CD4-positive, alpha-beta memory T cell (primary cell): ENCODE measurements at regions not wholly inside any gene's neighbourhood (a gene's known extent, or its start where the extent isn't known, plus 50 kb on each side); places are given as distances from the start of the nearest gene placed in this dataset.
"Not testable (repeated sequence)": the region's sequence is repeated elsewhere in the genome, so short reads cannot be mapped to it uniquely, and the experiment has no call there.

ENCODE experiments used
- CTCF ChIA-PET: fragments of 350-600 bp; sonication (Branson Sonifier 250); formaldehyde crosslinking; loops from one replicate; lab custom pipeline; 2021; ENCODE audit warnings: inconsistent platforms; ENCODE audit not compliant: partially characterized antibody; lab: Charles Lee
- POLR2A ChIA-PET: fragments of 350-600 bp; sonication (Branson Sonifier 250); formaldehyde crosslinking; loops from one replicate; lab custom pipeline; 2021; ENCODE audit not compliant: partially characterized antibody; lab: Charles Lee
- DNase-seq, 5 donors: peaks; one replicate each; pipeline versions ENCODE4 v3.0.0 to v3.0.0-alpha.2; 2020 to 2022; ENCODE audit warnings: mixed read lengths in 1 of 5
- H3K27ac ChIP-seq: one replicate; pipeline ENCODE4 v1.7.0; 2013; ENCODE audit warnings: low read depth, low read length
- H3K27me3 ChIP-seq: 2 replicates; pipeline ENCODE4 v1.7.0; 2013; ENCODE audit warnings: mild to moderate bottlenecking, low read length, moderate library complexity; ENCODE audit not compliant: insufficient read depth
- H3K36me3 ChIP-seq: 2 replicates; pipeline ENCODE4 v1.7.0; 2013; ENCODE audit warnings: mild to moderate bottlenecking, low read length, moderate library complexity; ENCODE audit not compliant: insufficient read depth
- H3K4me1 ChIP-seq: 2 replicates; pipeline ENCODE4 v1.7.0; 2013; ENCODE audit warnings: mild to moderate bottlenecking, low read length, moderate library complexity; ENCODE audit not compliant: insufficient read depth
- H3K4me3 ChIP-seq, 2 donors: one replicate each; pipeline ENCODE4 v1.7.0; 2013; ENCODE audit warnings: low read length in 2 of 2, mild to moderate bottlenecking in 1 of 2
- H3K9me3 ChIP-seq, 2 donors: one replicate each; pipeline ENCODE4 v1.7.0; 2013; ENCODE audit warnings: low read length in 2 of 2, control low read depth in 1 of 2; ENCODE audit not compliant: control insufficient read depth in 1 of 2
- H3K27ac Mint-ChIP-seq, 7 donors: one replicate each; pipeline ENCODE4 v1.8.0; 2020 to 2021; ENCODE audit warnings: mixed read lengths in 7 of 7, mild to moderate bottlenecking in 6 of 7, inconsistent platforms in 3 of 7, moderate library complexity in 3 of 7
- H3K27me3 Mint-ChIP-seq, 2 donors: one replicate each; pipeline ENCODE4 v1.8.0; 2020 to 2021; ENCODE audit warnings: mixed read lengths in 2 of 2
- H3K36me3 Mint-ChIP-seq, 2 donors: one replicate each; pipeline ENCODE4 v1.8.0; 2020 to 2021; ENCODE audit warnings: mixed read lengths in 2 of 2, inconsistent platforms in 1 of 2, mild to moderate bottlenecking in 1 of 2
- H3K4me1 Mint-ChIP-seq, 4 donors: one replicate each; pipeline ENCODE4 v1.8.0; 2020 to 2021; ENCODE audit warnings: mixed read lengths in 4 of 4, mild to moderate bottlenecking in 1 of 4
- H3K4me3 Mint-ChIP-seq, 8 donors: one replicate each; pipeline ENCODE4 v1.8.0; 2020 to 2021; ENCODE audit warnings: mixed read lengths in 8 of 8, mild to moderate bottlenecking in 7 of 8, moderate library complexity in 6 of 8, inconsistent platforms in 3 of 8
- H3K9me3 Mint-ChIP-seq, 8 donors: one replicate each; pipeline ENCODE4 v1.8.0; 2020 to 2021; ENCODE audit warnings: mixed read lengths in 8 of 8, mild to moderate bottlenecking in 5 of 8, inconsistent platforms in 3 of 8, moderate library complexity in 1 of 8
- intact Hi-C: fragments of 100-400 bp; cut with micrococcal nuclease; formaldehyde crosslinking; loops from one replicate; pipeline ENCODE4 v1.15.1; 2023

- Mint-ChIP-seq H3K9me3 (peaks cover 0 to under 1% (median 0%) of the 10 kb centered on the region in 8 donors), H3K4me1 (no peaks in the 10 kb centered on the region), H3K27me3 (no peaks in the 10 kb centered on the region), H3K36me3 (peaks cover 54 to 60% of the 10 kb centered on the region in 2 donors), H3K27ac (no peak overlapping the region), H3K4me3 (no peak overlapping the region)
- no peaks in the 10 kb centered on the region for H3K9me3 ChIP-seq
- ChIA-PET CTCF (no interaction called here), POLR2A (no interaction called here)
- H3K27me3 ChIP-seq, result no peaks in the 10 kb centered on the region
- no peak overlapping the region for H3K4me3 ChIP-seq
- H3K36me3 ChIP-seq, result no peaks in the 10 kb centered on the region
- H3K27ac ChIP-seq, result no peak overlapping the region
- no peaks in the 10 kb centered on the region for H3K4me1 ChIP-seq
- no peak for DNase-seq
- intact Hi-C loops, result no loop called here
Observed at GRCh38 chr12:100058482-100059029, 73.8 kb upstream of the ANKS1B start.

DNA sequence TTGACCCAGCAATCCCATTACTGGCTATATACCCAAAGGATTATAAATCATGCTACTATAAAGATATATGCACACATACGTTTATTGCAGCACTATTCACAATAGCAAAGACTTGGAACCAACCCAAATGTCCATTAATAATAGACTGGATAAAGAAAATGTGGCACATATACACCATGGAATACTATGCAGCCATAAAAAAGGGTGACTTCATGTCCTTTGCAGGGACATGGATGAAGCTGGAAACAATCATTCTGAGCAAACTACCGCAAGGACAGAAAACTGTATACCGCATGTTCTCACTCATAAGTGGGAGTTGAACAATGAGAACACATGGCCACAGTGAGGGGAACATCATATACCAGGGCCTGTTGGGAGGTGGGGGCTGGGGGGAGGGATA is 61.5 kb upstream of the ANKS1B start:
- H3K4me3 ChIP-seq, DNase-seq, intact Hi-C loops, H3K4me3 Mint-ChIP-seq, H3K4me1 ChIP-seq, H3K9me3 Mint-ChIP-seq, H3K27ac Mint-ChIP-seq, H3K9me3 ChIP-seq, H3K36me3 ChIP-seq, H3K27ac ChIP-seq, H3K27me3 Mint-ChIP-seq, H3K4me1 Mint-ChIP-seq, H3K27me3 ChIP-seq, CTCF ChIA-PET: not testable (repeated sequence)
- peaks cover 81 to 84% of the 10 kb centered on the region in 2 donors for H3K36me3 Mint-ChIP-seq
- POLR2A ChIA-PET, result interaction anchor here (0.5 kb wide), 1 partner anchor 103 kb away, joined by 3 read pairs; no protein-coding TSS in a partner anchor

- peaks cover 77 to 81% of the 10 kb centered on the region in 2 donors for H3K36me3 Mint-ChIP-seq
- intact Hi-C loops, result no loop called here
- ChIA-PET POLR2A (no interaction called here), CTCF (no interaction called here)
- no peak overlapping the region for H3K4me3 ChIP-seq
- no peak overlapping the region for H3K27ac Mint-ChIP-seq
- H3K9me3 Mint-ChIP-seq, result peaks cover 0 to 5% (median under 1%) of the 10 kb centered on the region in 8 donors
- no peaks in the 10 kb centered on the region for H3K4me1 ChIP-seq
- H3K36me3 ChIP-seq, result no peaks in the 10 kb centered on the region
- H3K4me3 Mint-ChIP-seq, result no peak overlapping the region
- no peaks in the 10 kb centered on the region for H3K9me3 ChIP-seq
- H3K4me1 Mint-ChIP-seq, result peaks cover 0 to 2% (median 0%) of the 10 kb centered on the region in 4 donors
- no peaks in the 10 kb centered on the region for H3K27me3 Mint-ChIP-seq
- H3K27ac ChIP-seq, result no peak overlapping the region
- no peak for DNase-seq
- no peaks in the 10 kb centered on the region for H3K27me3 ChIP-seq
Observed at GRCh38 chr12:100044266-100044665, 59.5 kb upstream of the ANKS1B start.

DNA sequence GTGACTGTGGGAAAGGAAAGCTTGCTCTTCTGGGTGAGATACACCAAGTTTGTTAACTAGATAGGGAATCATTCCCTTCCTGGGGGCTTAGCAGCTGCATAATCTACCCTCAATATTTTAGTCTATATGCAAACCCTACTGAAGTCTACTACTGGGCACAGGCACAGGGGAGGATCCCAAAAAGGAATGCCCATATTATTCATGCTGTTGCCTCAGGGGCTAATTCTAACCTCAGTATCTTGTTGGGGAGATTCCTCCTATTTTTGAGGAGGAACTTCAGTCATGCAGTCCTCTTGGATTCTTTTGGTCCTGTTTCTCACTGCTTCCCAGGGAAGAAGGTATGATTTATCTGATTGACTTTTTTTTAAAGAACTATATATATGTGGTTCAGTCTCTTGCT is 58.9 kb upstream of the ANKS1B start:
- peaks cover 0 to 5% (median under 1%) of the 10 kb centered on the region in 8 donors for H3K9me3 Mint-ChIP-seq
- H3K27ac Mint-ChIP-seq, result no peak overlapping the region
- Histone ChIP-seq H3K27ac (no peak overlapping the region), H3K9me3 (no peaks in the 10 kb centered on the region), H3K27me3 (no peaks in the 10 kb centered on the region), H3K4me3 (no peak overlapping the region), H3K4me1 (no peaks in the 10 kb centered on the region), H3K36me3 (no peaks in the 10 kb centered on the region)
- no peak overlapping the region for H3K4me3 Mint-ChIP-seq
- H3K36me3 Mint-ChIP-seq, result peaks cover 76 to 81% of the 10 kb centered on the region in 2 donors
- intact Hi-C loops, result no loop called here
- peaks cover 0 to 2% (median 0%) of the 10 kb centered on the region in 4 donors for H3K4me1 Mint-ChIP-seq
- H3K27me3 Mint-ChIP-seq, result no peaks in the 10 kb centered on the region
- ChIA-PET POLR2A (no interaction called here), CTCF (no interaction called here)
- no peak for DNase-seq
